ENCODE measurements at regions not wholly inside any gene's neighbourhood (a gene's known extent, or its start where the extent isn't known, plus 50 kb on each side); places are given as distances from the start of the nearest gene placed in this dataset.

- no peak for TF ChIP-seq STAT6 (CRISPR knock-in tag; IDR thresholded peaks at IDR 0.05; ENCODE audit: borderline replicate concordance)
- TF ChIP-seq ZNF256 (CRISPR knock-in tag; conservative IDR thresholded peaks at IDR 0.05) = no peak
- no peak for TF ChIP-seq TBX3 (IDR thresholded peaks at IDR 0.05; ENCODE audit: borderline replicate concordance)
- no peak for TF ChIP-seq ZNF550 (CRISPR knock-in tag; IDR thresholded peaks at IDR 0.05; ENCODE audit: borderline replicate concordance)
- TF ChIP-seq HIC2 (CRISPR knock-in tag; IDR thresholded peaks at IDR 0.05; ENCODE audit: low read depth) = no peak
- TF ChIP-seq ASH2L (IDR thresholded peaks at IDR 0.05; ENCODE audit: insufficient read length, low read depth, low read length) = no peak
Measured at GRCh38 chr6:9697263-9697931, 717.5 kb downstream of the TFAP2A start (continued).

- in situ Hi-C loops (cut with HindIII; ENCODE audit: extremely low pct_ligation_motif_present, low pct_unique_long_range_greater_than_20kb) = no loop called here
- FAIRE-seq (no peak), ATAC-seq (no peak), DNase-seq (ENCODE audit: low spot score) (no peak)
- Histone ChIP-seq H3K4me1 (ENCODE audit: insufficient read depth, low read length) (no peaks in the 10 kb centered on the region), H4K20me1 (ENCODE audit: insufficient read depth, low read length) (no peaks in the 10 kb centered on the region), H3K9ac (ENCODE audit: insufficient read depth, low read depth, low read length) (no peak overlapping the region), H3K27me3 (ENCODE audit: control insufficient read depth in 1 of 2, insufficient read depth in 2 of 2, low read length in 2 of 2) (no peaks in the 10 kb centered on the region), H3K27ac (ENCODE audit: extremely low read length, insufficient read depth, low read length) (no peak overlapping the region), H3K4me3 (replicated peaks in 1 of 3; ENCODE audit: insufficient read depth in 1 of 3, low read depth in 2 of 3, low read length in 3 of 3) (no peak overlapping the region), H3K36me3 (replicated peaks in 1 of 2; ENCODE audit: control insufficient read depth in 1 of 2, insufficient read depth in 2 of 2, low read length in 2 of 2) (no peaks in the 10 kb centered on the region), H3K79me2 (ENCODE audit: insufficient read depth, low read length) (no peaks in the 10 kb centered on the region), H3K4me2 (ENCODE audit: low read depth, low read length) (no peak overlapping the region), H2AFZ (ENCODE audit: low read length) (no peak overlapping the region), H3K9me3 (ENCODE audit: low read length) (peaks cover 58% of the 10 kb centered on the region)
- intact Hi-C loops (cut with micrococcal nuclease; ENCODE audit: unreplicated experiment) = no loop called here
- BruUV-seq (replicated peaks) = no TSS peak
- ChIA-PET POLR2A (no interaction called here), CTCF (ENCODE audit: low intra/inter-chr PET ratio, low total read pairs) (no interaction called here)
- no peak for TF ChIP-seq ZNF777 (CRISPR knock-in tag; IDR thresholded peaks at IDR 0.05)
- TF ChIP-seq THAP7 (CRISPR knock-in tag; IDR thresholded peaks at IDR 0.05) = no peak
- TF ChIP-seq ZNF281 (CRISPR knock-in tag; IDR thresholded peaks at IDR 0.05; ENCODE audit: borderline replicate concordance) = no peak
- TF ChIP-seq ZNF207 (IDR thresholded peaks at IDR 0.05; ENCODE audit: borderline replicate concordance) = no peak
- TF ChIP-seq NCOA2 (CRISPR knock-in tag; IDR thresholded peaks at IDR 0.05) = no peak
Measured at GRCh38 chr6:9690388-9690787, 724.5 kb downstream of the TFAP2A start.

Measured in HepG2 (cell line).